CD14-positive monocyte (primary cell): ENCODE measurements at regions not wholly inside any gene's neighbourhood (a gene's known extent, or its start where the extent isn't known, plus 50 kb on each side); places are given as distances from the start of the nearest gene placed in this dataset.
A peak's percentile ranks its signal among the peaks of the same experiment; 100 is the strongest.

ENCODE experiments used
- DNase-seq, 3 donors: peaks; one replicate each; pipeline ENCODE4 v3.0.0-alpha.2; 2011 to 2022
- H2AFZ ChIP-seq: 2 replicates; pipeline ENCODE4 v1.6.0; 2012; ENCODE audit warnings: mild to moderate bottlenecking, low read depth, low read length, inconsistent platforms; ENCODE audit not compliant: insufficient read depth, poor library complexity, severe bottlenecking
- H3K27ac ChIP-seq, 2 donors: 1 replicate in 1 of 2; 2 replicates in 1 of 2; pipeline ENCODE4 v1.5.1; 2012 to 2013; ENCODE audit warnings: low read length in 2 of 2, control low read depth in 1 of 2, inconsistent platforms in 1 of 2, low read depth in 1 of 2, mild to moderate bottlenecking in 1 of 2
- H3K27me3 ChIP-seq, 2 donors: one replicate each; pipeline versions ENCODE4 v1.6.0 to v1.6.1; 2011 to 2013; ENCODE audit warnings: low read length in 2 of 2; ENCODE audit not compliant: control insufficient read depth in 2 of 2, insufficient read depth in 2 of 2
- H3K36me3 ChIP-seq, 2 donors: replicated peaks in 1 of 2; 1 replicate in 1 of 2; 2 replicates in 1 of 2; pipeline versions ENCODE4 v1.5.1 to v1.6.1; 2012 to 2013; ENCODE audit warnings: low read length in 2 of 2, control low read depth in 1 of 2, inconsistent platforms in 1 of 2, mild to moderate bottlenecking in 1 of 2; ENCODE audit not compliant: insufficient read depth in 2 of 2, control insufficient read depth in 1 of 2
- H3K4me1 ChIP-seq, 2 donors: 1 replicate in 1 of 2; 2 replicates in 1 of 2; pipeline versions ENCODE4 v1.5.1 to v1.6.1; 2012 to 2013; ENCODE audit warnings: low read length in 2 of 2, control low read depth in 1 of 2, inconsistent platforms in 1 of 2, mild to moderate bottlenecking in 1 of 2, moderate library complexity in 1 of 2; ENCODE audit not compliant: insufficient read depth in 2 of 2, control insufficient read depth in 1 of 2
- H3K4me2 ChIP-seq: replicated peaks from 2 replicates; pipeline ENCODE3; 2012; ENCODE audit warnings: low read length, moderate library complexity, mild to moderate bottlenecking; ENCODE audit not compliant: poor library complexity, severe bottlenecking; ENCODE audit errors: extremely low read depth
- H3K4me3 ChIP-seq, 3 experiments: fragments of 200-600 bp in 1 of 3; sonication (generic) in 1 of 3; replicated peaks in 1 of 3; 1 replicate in 2 of 3; 2 replicates in 1 of 3; pipeline ENCODE4 v1.5.1; 2011 to 2013; ENCODE audit warnings: low read length in 3 of 3, mild to moderate bottlenecking in 3 of 3, control low read depth in 2 of 3, low read depth in 2 of 3, inconsistent platforms in 1 of 3, moderate library complexity in 1 of 3
- H3K79me2 ChIP-seq: 2 replicates; pipeline ENCODE4 v1.6.0; 2012; ENCODE audit warnings: mild to moderate bottlenecking, control low read depth, inconsistent platforms, low read length, moderate library complexity; ENCODE audit not compliant: insufficient read depth
- H3K9ac ChIP-seq: 2 replicates; pipeline ENCODE4 v1.6.0; 2017; ENCODE audit warnings: low read length, mild to moderate bottlenecking; ENCODE audit not compliant: insufficient read depth, poor library complexity, severe bottlenecking
- H3K9me3 ChIP-seq, 2 donors: replicated peaks in 1 of 2; 1 replicate in 1 of 2; 2 replicates in 1 of 2; pipeline versions ENCODE4 v1.5.1 to v1.6.1; 2012 to 2013; ENCODE audit warnings: low read length in 2 of 2, control low read depth in 1 of 2; ENCODE audit not compliant: control insufficient read depth in 1 of 2, insufficient read depth in 1 of 2
- H4K20me1 ChIP-seq: 2 replicates; pipeline ENCODE4 v1.6.0; 2012; ENCODE audit warnings: mild to moderate bottlenecking, low read length, control low read depth, moderate library complexity; ENCODE audit not compliant: insufficient read depth
- H3K27ac Mint-ChIP-seq, 7 donors: one replicate each; pipeline ENCODE4 v1.8.0; 2020; ENCODE audit warnings: mild to moderate bottlenecking in 7 of 7, mixed read lengths in 7 of 7, moderate library complexity in 6 of 7, inconsistent platforms in 2 of 7
- H3K27me3 Mint-ChIP-seq, 3 donors: one replicate each; pipeline ENCODE4 v1.8.0; 2021 to 2022; ENCODE audit warnings: low read depth in 3 of 3, mild to moderate bottlenecking in 3 of 3, mixed read lengths in 3 of 3, moderate library complexity in 3 of 3, inconsistent platforms in 1 of 3
- H3K36me3 Mint-ChIP-seq, 2 donors: one replicate each; pipeline ENCODE4 v1.8.0; 2020; ENCODE audit warnings: mixed read lengths in 2 of 2, inconsistent platforms in 1 of 2, mild to moderate bottlenecking in 1 of 2
- H3K4me1 Mint-ChIP-seq: one replicate; pipeline ENCODE4 v1.8.0; 2020; ENCODE audit warnings: mild to moderate bottlenecking, mixed read lengths
- H3K4me3 Mint-ChIP-seq, 2 donors: one replicate each; pipeline ENCODE4 v1.8.0; 2020; ENCODE audit warnings: mild to moderate bottlenecking in 2 of 2, mixed read lengths in 2 of 2, moderate library complexity in 1 of 2
- H3K9me3 Mint-ChIP-seq, 7 donors: one replicate each; pipeline ENCODE4 v1.8.0; 2020 to 2022; ENCODE audit warnings: mixed read lengths in 7 of 7, mild to moderate bottlenecking in 6 of 7, moderate library complexity in 6 of 7, inconsistent platforms in 2 of 7
- CTCF ChIP-seq: fragments of 200-600 bp; IDR thresholded peaks from one replicate; pipeline ENCODE4 v1.8.0; 2022; ENCODE audit warnings: antibody characterized with exemption, mild to moderate bottlenecking
- WGBS: methylation state at CpG from one replicate; pipeline ENCODE4 v1.1.5; 2013; ENCODE audit warnings: missing lambda C conversion rate; ENCODE audit not compliant: insufficient coverage; 5-methylcytosine and 5-hydroxymethylcytosine counted together
- intact Hi-C, 2 donors: fragments of 100-400 bp; cut with micrococcal nuclease; formaldehyde crosslinking; loops; one replicate each; pipeline versions ENCODE4 v1.15.0 to v1.15.1; 2023

- no peak overlapping the region for H2AFZ ChIP-seq
- WGBS, result 93% methylated on average over 2 of the region's 7 CpGs
- H3K9me3 Mint-ChIP-seq, result no peaks in the 10 kb centered on the region
- no peaks in the 10 kb centered on the region for H3K9me3 ChIP-seq
- H3K79me2 ChIP-seq, result no peaks in the 10 kb centered on the region
- no peaks in the 10 kb centered on the region for H3K36me3 ChIP-seq
- H3K4me2 ChIP-seq, result no peak overlapping the region
- TF ChIP-seq CTCF, result peak; percentile 60
- no peaks in the 10 kb centered on the region for H3K4me1 ChIP-seq
- H3K36me3 Mint-ChIP-seq, result no peaks in the 10 kb centered on the region
- H3K27me3 ChIP-seq, result peaks cover 0 to 5% of the 10 kb centered on the region in 2 donors
- H3K4me1 Mint-ChIP-seq, result peaks cover 4% of the 10 kb centered on the region
- H3K27ac Mint-ChIP-seq, result no peak overlapping the region
- H4K20me1 ChIP-seq, result no peaks in the 10 kb centered on the region
- H3K27me3 Mint-ChIP-seq, result peaks cover 0 to 7% (median 4%) of the 10 kb centered on the region in 3 donors
- H3K4me3 Mint-ChIP-seq, result no peak overlapping the region
- no peak overlapping the region for H3K9ac ChIP-seq
- no peak for DNase-seq
- H3K27ac ChIP-seq, result no peak overlapping the region
- intact Hi-C loops, result no loop called here
- no peak overlapping the region for H3K4me3 ChIP-seq
Observed at GRCh38 chr6:132962936-132963868, 148.8 kb downstream of the RPS12 start.

- Mint-ChIP-seq H3K4me3 (no peak overlapping the region), H3K27ac (no peak overlapping the region), H3K9me3 (no peaks in the 10 kb centered on the region), H3K27me3 (peaks cover 0 to 5% (median 4%) of the 10 kb centered on the region in 3 donors), H3K36me3 (no peaks in the 10 kb centered on the region), H3K4me1 (peaks cover 4% of the 10 kb centered on the region)
- Histone ChIP-seq H3K9me3 (no peaks in the 10 kb centered on the region), H3K9ac (no peak overlapping the region), H3K79me2 (no peaks in the 10 kb centered on the region), H3K4me1 (no peaks in the 10 kb centered on the region), H3K27ac (no peak overlapping the region), H3K36me3 (no peaks in the 10 kb centered on the region), H3K4me3 (no peak overlapping the region), H3K27me3 (peaks cover 0 to 5% of the 10 kb centered on the region in 2 donors), H3K4me2 (no peak overlapping the region), H4K20me1 (no peaks in the 10 kb centered on the region), H2AFZ (no peak overlapping the region)
- no peak for TF ChIP-seq CTCF
- 33% methylated on average over 3 of the region's 4 CpGs for WGBS
- intact Hi-C loops, result no loop called here
- no peak for DNase-seq
Observed at GRCh38 chr6:132964101-132964867, 149.9 kb downstream of the RPS12 start.
